ENCODE measurements at regions not wholly inside any gene's neighbourhood (a gene's known extent, or its start where the extent isn't known, plus 50 kb on each side); places are given as distances from the start of the nearest gene placed in this dataset.
"Not testable (repeated sequence)": the region's sequence is repeated elsewhere in the genome, so short reads cannot be mapped to it uniquely, and the experiment has no call there.

GRCh38 chr7:150024550-150025490, 151.1 kb downstream of the ATP6V0E2 start:
- TF ChIP-seq, protein P1, sequence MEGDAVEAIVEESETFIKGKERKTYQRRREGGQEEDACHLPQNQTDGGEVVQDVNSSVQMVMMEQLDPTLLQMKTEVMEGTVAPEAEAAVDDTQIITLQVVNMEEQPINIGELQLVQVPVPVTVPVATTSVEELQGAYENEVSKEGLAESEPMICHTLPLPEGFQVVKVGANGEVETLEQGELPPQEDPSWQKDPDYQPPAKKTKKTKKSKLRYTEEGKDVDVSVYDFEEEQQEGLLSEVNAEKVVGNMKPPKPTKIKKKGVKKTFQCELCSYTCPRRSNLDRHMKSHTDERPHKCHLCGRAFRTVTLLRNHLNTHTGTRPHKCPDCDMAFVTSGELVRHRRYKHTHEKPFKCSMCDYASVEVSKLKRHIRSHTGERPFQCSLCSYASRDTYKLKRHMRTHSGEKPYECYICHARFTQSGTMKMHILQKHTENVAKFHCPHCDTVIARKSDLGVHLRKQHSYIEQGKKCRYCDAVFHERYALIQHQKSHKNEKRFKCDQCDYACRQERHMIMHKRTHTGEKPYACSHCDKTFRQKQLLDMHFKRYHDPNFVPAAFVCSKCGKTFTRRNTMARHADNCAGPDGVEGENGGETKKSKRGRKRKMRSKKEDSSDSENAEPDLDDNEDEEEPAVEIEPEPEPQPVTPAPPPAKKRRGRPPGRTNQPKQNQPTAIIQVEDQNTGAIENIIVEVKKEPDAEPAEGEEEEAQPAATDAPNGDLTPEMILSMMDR (IDR thresholded peaks at IDR 0.05), result not testable (repeated sequence)
- TF ChIP-seq EZH2 (IDR thresholded peaks at IDR 0.05), result not testable (repeated sequence)
